ENCODE measurements at regions not wholly inside any gene's neighbourhood (a gene's known extent, or its start where the extent isn't known, plus 50 kb on each side); places are given as distances from the start of the nearest gene placed in this dataset.

- 92% methylated on average over 2 of the region's 2 CpGs; no CpG with 5 or more reads in 1 of the 2 experiments for WGBS, 2 experiments (ENCODE audit: insufficient coverage in 1 of 2, insufficient read length in 1 of 2)
Measured at GRCh38 chr13:79870766-79871165, 389.8 kb downstream of the NDFIP2 start.

GRCh38 chr13:79870123-79870522 is 389.2 kb downstream of the NDFIP2 start:
- no peak overlapping the region for H3K27ac ChIP-seq (ENCODE audit: low read depth, low read length)
- Mint-ChIP-seq H3K4me3 (no peak overlapping the region), H3K9me3 (no peaks in the 10 kb centered on the region), H3K27ac (peak overlapping the region; percentile 82), H3K4me1 (peaks cover 41% of the 10 kb centered on the region), H3K27me3 (ENCODE audit: insufficient read depth) (no peaks in the 10 kb centered on the region), H3K36me3 (ENCODE audit: low read depth) (no peaks in the 10 kb centered on the region)
- no peak overlapping the region for H3K9ac ChIP-seq (ENCODE audit: extremely low read depth, low read length, poor library complexity, severe bottlenecking)
- peaks cover 10% of the 10 kb centered on the region for H3K4me1 ChIP-seq (ENCODE audit: control insufficient read depth, insufficient read depth, low read length)
- no peaks in the 10 kb centered on the region for H3K36me3 ChIP-seq (ENCODE audit: control insufficient read depth, insufficient read depth, low read length)
- no peak for TF ChIP-seq CTCF (conservative IDR thresholded peaks at IDR 0.05)
- no peaks in the 10 kb centered on the region for H3K9me3 ChIP-seq (ENCODE audit: control insufficient read depth, low read length)
- DNase-seq: no peak
- no peak overlapping the region for H3K4me3 ChIP-seq (ENCODE audit: low read length)
- no peaks in the 10 kb centered on the region for H3K27me3 ChIP-seq (ENCODE audit: control insufficient read depth, insufficient read depth, low read length, poor library complexity, severe bottlenecking)

More at GRCh38 chr13:79870766-79871165, 389.8 kb downstream of the NDFIP2 start:
- no peak overlapping the region for H3K4me3 ChIP-seq (ENCODE audit: low read length)
- peaks cover 10% of the 10 kb centered on the region for H3K4me1 ChIP-seq (ENCODE audit: control insufficient read depth, insufficient read depth, low read length)
- TF ChIP-seq CTCF (conservative IDR thresholded peaks at IDR 0.05): no peak
- H3K4me1 Mint-ChIP-seq: peaks cover 36% of the 10 kb centered on the region
- H3K9me3 Mint-ChIP-seq: no peaks in the 10 kb centered on the region
- H3K27me3 ChIP-seq (ENCODE audit: control insufficient read depth, insufficient read depth, low read length, poor library complexity, severe bottlenecking): no peaks in the 10 kb centered on the region
- H3K36me3 ChIP-seq (ENCODE audit: control insufficient read depth, insufficient read depth, low read length): no peaks in the 10 kb centered on the region
- no peak overlapping the region for H3K4me3 Mint-ChIP-seq
- H3K27me3 Mint-ChIP-seq (ENCODE audit: insufficient read depth): no peaks in the 10 kb centered on the region
- H3K27ac ChIP-seq (ENCODE audit: low read depth, low read length): no peak overlapping the region
- no peaks in the 10 kb centered on the region for H3K36me3 Mint-ChIP-seq (ENCODE audit: low read depth)
- no peak overlapping the region for H3K9ac ChIP-seq (ENCODE audit: extremely low read depth, low read length, poor library complexity, severe bottlenecking)
- H3K27ac Mint-ChIP-seq: no peak overlapping the region
- H3K9me3 ChIP-seq (ENCODE audit: control insufficient read depth, low read length): no peaks in the 10 kb centered on the region
- DNase-seq: no peak

DNA sequence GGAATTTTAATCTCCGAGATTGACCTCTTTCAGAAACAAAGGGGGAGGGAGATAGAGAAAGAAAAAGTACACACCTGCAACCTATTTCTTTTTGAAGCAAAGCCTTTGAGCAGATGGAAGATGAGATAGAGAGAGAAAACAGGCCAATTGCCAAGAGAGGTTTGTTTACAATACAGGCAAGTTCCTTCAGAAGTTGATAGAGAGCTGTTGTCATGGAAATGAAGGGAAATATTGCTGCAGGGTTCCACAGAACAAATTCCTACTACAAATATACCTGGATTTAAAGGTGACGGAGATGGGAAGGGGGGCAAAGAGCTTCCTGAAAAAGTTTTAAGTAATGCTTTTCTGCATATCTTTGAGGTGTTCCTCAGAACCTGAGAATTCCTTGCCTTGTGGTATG is 388.4 kb downstream of the NDFIP2 start:
- Mint-ChIP-seq H3K9me3 (no peaks in the 10 kb centered on the region), H3K4me3 (peak overlapping the region; percentile 4), H3K36me3 (ENCODE audit: low read depth) (no peaks in the 10 kb centered on the region), H3K27me3 (ENCODE audit: insufficient read depth) (no peaks in the 10 kb centered on the region), H3K4me1 (peaks cover 48% of the 10 kb centered on the region), H3K27ac (peak overlapping the region; percentile 4)
- Histone ChIP-seq H3K36me3 (ENCODE audit: control insufficient read depth, insufficient read depth, low read length) (no peaks in the 10 kb centered on the region), H3K27me3 (ENCODE audit: control insufficient read depth, insufficient read depth, low read length, poor library complexity, severe bottlenecking) (no peaks in the 10 kb centered on the region), H3K4me3 (ENCODE audit: low read length) (peak overlapping the region; percentile 29), H3K27ac (ENCODE audit: low read depth, low read length) (no peak overlapping the region), H3K4me1 (ENCODE audit: control insufficient read depth, insufficient read depth, low read length) (peaks cover 10% of the 10 kb centered on the region), H3K9ac (ENCODE audit: extremely low read depth, low read length, poor library complexity, severe bottlenecking) (no peak overlapping the region), H3K9me3 (ENCODE audit: control insufficient read depth, low read length) (no peaks in the 10 kb centered on the region)
- 52% methylated on average over 2 of the region's 2 CpGs; no CpG with 5 or more reads in 1 of the 2 experiments for WGBS, 2 experiments (ENCODE audit: insufficient coverage in 1 of 2, insufficient read length in 1 of 2)
- TF ChIP-seq CTCF (conservative IDR thresholded peaks at IDR 0.05): no peak
- no peak for DNase-seq
